HepG2 (cell line): ENCODE measurements at regions not wholly inside any gene's neighbourhood (a gene's known extent, or its start where the extent isn't known, plus 50 kb on each side); places are given as distances from the start of the nearest gene placed in this dataset.

Experiments
- ATAC-seq: fragments of 200-7000 bp; cut with Tn5 transposase; 3 replicates; pipeline ENCODE4 v1.9.1; 2020; ENCODE audit warnings: mild to moderate bottlenecking, moderate library complexity
- BruUV-seq: library from RNA; stranded (reverse); fragments of 400-500 nt; replicated peaks from 2 replicates; lab custom pipeline; 2021; lab: Mats Ljungman, UMichigan
- CTCF ChIA-PET: fragments of 300-600 bp; formaldehyde crosslinking; extraction: SDS; loops from one replicate; lab custom pipeline; 2021; ENCODE audit warnings: low total read pairs, inconsistent platforms, low intra/inter-chr PET ratio; lab: Yijun Ruan, JAX
- POLR2A ChIA-PET: fragments of 350-600 bp; sonication (Branson Sonifier 250); formaldehyde crosslinking; loops from one replicate; lab custom pipeline; 2020; ENCODE audit warnings: antibody characterized with exemption, inconsistent platforms; lab: Yijun Ruan, JAX
- DNase-seq: peaks from one replicate; pipeline ENCODE4 v3.0.0-alpha.2; 2015; ENCODE audit warnings: low spot score
- FAIRE-seq: peaks from 3 replicates; lab custom pipeline; 2011; peaks lifted over from hg19 to GRCh38; lab: Jason Lieb, UNC
- H2AFZ ChIP-seq: one replicate; pipeline ENCODE4 v1.6.1; 2011; ENCODE audit warnings: low read length, inconsistent platforms
- H3K27ac ChIP-seq: fragments of 300-600 bp; 3 replicates; pipeline ENCODE4 v1.8.0; 2011; ENCODE audit warnings: mixed run types, mild to moderate bottlenecking, mixed read lengths, low read length, inconsistent platforms; ENCODE audit not compliant: insufficient read depth; ENCODE audit errors: extremely low read length
- H3K27me3 ChIP-seq, 2 experiments: fragments of 200-600 bp in 1 of 2; 2 replicates in 1 of 2; 3 replicates in 1 of 2; pipeline versions ENCODE4 v1.6.0 to v1.8.0; 2011; ENCODE audit warnings: low read length in 2 of 2, mild to moderate bottlenecking in 2 of 2, moderate library complexity in 2 of 2, inconsistent platforms in 1 of 2; ENCODE audit not compliant: insufficient read depth in 2 of 2, control insufficient read depth in 1 of 2
- H3K36me3 ChIP-seq, 2 experiments: fragments of 200-600 bp in 1 of 2; replicated peaks in 1 of 2; 2 replicates in 1 of 2; 3 replicates in 1 of 2; pipeline versions ENCODE4 v1.5.1 to v1.8.0; 2011; ENCODE audit warnings: low read length in 2 of 2, inconsistent platforms in 1 of 2; ENCODE audit not compliant: insufficient read depth in 2 of 2, control insufficient read depth in 1 of 2
- H3K4me1 ChIP-seq: 2 replicates; pipeline ENCODE4 v1.5.1; 2012; ENCODE audit warnings: low read length, inconsistent platforms; ENCODE audit not compliant: insufficient read depth
- H3K4me2 ChIP-seq: 2 replicates; pipeline ENCODE4 v1.6.0; 2011; ENCODE audit warnings: low read depth, low read length, inconsistent platforms
- H3K4me3 ChIP-seq, 3 experiments: fragments of 200-600 bp in 1 of 3; sonication (generic), shearing (Covaris generic) in 1 of 3; replicated peaks in 1 of 3; 2 replicates each; pipeline ENCODE4 v1.5.1; 2011 to 2016; ENCODE audit warnings: low read length in 3 of 3, inconsistent platforms in 2 of 3, low read depth in 2 of 3, mild to moderate bottlenecking in 2 of 3, control low read depth in 1 of 3, mixed read lengths in 1 of 3; ENCODE audit not compliant: insufficient read depth in 1 of 3
- H3K79me2 ChIP-seq: one replicate; pipeline ENCODE4 v1.6.1; 2011; ENCODE audit warnings: low read length, inconsistent platforms; ENCODE audit not compliant: insufficient read depth
- H3K9ac ChIP-seq: 2 replicates; pipeline ENCODE4 v1.6.0; 2011; ENCODE audit warnings: mild to moderate bottlenecking, low read depth, low read length, inconsistent platforms; ENCODE audit not compliant: insufficient read depth
- H3K9me3 ChIP-seq: 2 replicates; pipeline ENCODE4 v1.5.1; 2012; ENCODE audit warnings: mild to moderate bottlenecking, low read length
- H4K20me1 ChIP-seq: 2 replicates; pipeline ENCODE4 v1.6.0; 2011; ENCODE audit warnings: inconsistent platforms, mild to moderate bottlenecking, low read length, moderate library complexity; ENCODE audit not compliant: insufficient read depth
- AKAP8 ChIP-seq: sonication (generic); formaldehyde crosslinking; IDR thresholded peaks from 2 replicates; pipeline ENCODE4 v1.5.1; 2020; ENCODE audit warnings: mild to moderate bottlenecking, missing genetic modification reagents
- DNMT3B ChIP-seq: conservative IDR thresholded peaks from 2 replicates; pipeline ENCODE4 v1.6.1; 2016; ENCODE audit warnings: missing biosample characterization, control low read depth
- HNRNPK ChIP-seq: fragments of 200-400 bp; formaldehyde crosslinking; IDR thresholded peaks from 2 replicates; pipeline ENCODE4 v1.6.1; 2018; ENCODE audit warnings: low read length, low read depth, moderate library complexity, mild to moderate bottlenecking; ENCODE audit not compliant: poor library complexity, severe bottlenecking
- TARDBP ChIP-seq: sonication (generic); formaldehyde crosslinking; IDR thresholded peaks from 2 replicates; pipeline ENCODE4 v1.8.0; 2022; ENCODE audit warnings: mild to moderate bottlenecking, missing genetic modification reagents
- ZNF251 ChIP-seq: sonication (generic); formaldehyde crosslinking; IDR thresholded peaks from 2 replicates; pipeline ENCODE4 v1.9.0; 2021; ENCODE audit warnings: mild to moderate bottlenecking, missing genetic modification reagents
- ZNF790 ChIP-seq: sonication (generic); formaldehyde crosslinking; IDR thresholded peaks from 2 replicates; pipeline ENCODE4 v1.8.0; 2022; ENCODE audit warnings: missing genetic modification reagents, mild to moderate bottlenecking, borderline replicate concordance
- WGBS: methylation state at CpG from one replicate; pipeline ENCODE4 v1.1.6; 2017; ENCODE audit warnings: low lambda C conversion rate; 5-methylcytosine and 5-hydroxymethylcytosine counted together
- in situ Hi-C: cut with HindIII; loops from 2 replicates; pipeline ENCODE4 v1.10.0; 2017; ENCODE audit warnings: low pct_unique_long_range_greater_than_20kb; ENCODE audit not compliant: extremely low pct_ligation_motif_present
- intact Hi-C: fragments of 100-400 bp; cut with micrococcal nuclease; formaldehyde crosslinking; loops from one replicate; pipeline ENCODE4 v1.10.0; 2022; ENCODE audit not compliant: unreplicated experiment
- TF ChIP-seq, protein P1 (sequence below): fragments of 450-650 bp; IDR thresholded peaks from 2 replicates; pipeline ENCODE4 v1.6.1; 2017; ENCODE audit warnings: mild to moderate bottlenecking
- TF ChIP-seq, protein P2 (sequence below): sonication (generic); formaldehyde crosslinking; IDR thresholded peaks from 2 replicates; pipeline ENCODE4 v1.5.1; 2020; ENCODE audit warnings: mild to moderate bottlenecking, missing genetic modification reagents, borderline replicate concordance

DNA sequence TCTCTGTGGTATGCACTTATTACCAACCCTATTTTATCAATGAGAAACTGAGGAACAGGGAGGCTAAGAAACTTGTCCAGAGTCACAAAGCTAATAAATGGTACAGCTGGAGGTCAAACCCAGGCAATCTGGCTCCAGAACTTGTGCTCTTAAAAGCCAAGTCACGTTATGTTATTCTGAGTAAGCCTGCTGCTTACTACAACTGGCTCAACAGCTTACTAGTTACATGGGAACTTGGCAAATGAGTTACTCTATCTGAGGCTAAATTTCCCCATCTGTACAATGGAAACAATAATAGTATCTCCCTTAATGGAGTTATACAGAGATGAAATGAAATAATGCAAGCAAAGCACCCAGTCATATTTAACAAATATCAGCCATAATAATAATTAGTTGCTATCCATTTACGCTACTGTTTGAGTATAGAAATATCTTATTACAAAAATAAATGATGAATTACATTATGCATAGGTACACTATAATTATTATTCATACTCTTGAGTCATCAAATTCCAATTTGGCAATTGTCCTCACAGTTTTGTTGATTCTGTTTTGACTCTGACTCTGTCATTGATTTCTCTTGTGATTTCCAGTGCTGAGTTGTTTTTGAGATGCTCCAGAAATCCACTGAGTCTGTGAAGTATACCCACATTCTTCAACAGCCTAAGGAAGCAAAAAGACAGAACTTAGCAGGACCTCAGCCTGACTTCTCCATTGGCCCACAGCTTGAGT lies 112.2 kb downstream of the TBX5 start:
- no peak overlapping the region for H3K4me3 ChIP-seq
- ATAC-seq (no peak), DNase-seq (no peak), FAIRE-seq (no peak)
- in situ Hi-C loops, result no loop called here
- no peaks in the 10 kb centered on the region for H3K36me3 ChIP-seq
- 2% methylated on average over 2 of the region's 2 CpGs for WGBS
- ChIA-PET POLR2A (no interaction called here), CTCF (no interaction called here)
- BruUV-seq, result no TSS peak
- no peaks in the 10 kb centered on the region for H3K4me1 ChIP-seq
- H3K79me2 ChIP-seq, result no peaks in the 10 kb centered on the region
- TF ChIP-seq ZNF790 (CRISPR knock-in tag) (no peak), DNMT3B (no peak), TARDBP (CRISPR knock-in tag) (no peak), AKAP8 (CRISPR knock-in tag) (no peak), ZNF251 (CRISPR knock-in tag) (no peak), HNRNPK (no peak)
- TF ChIP-seq, protein P1, sequence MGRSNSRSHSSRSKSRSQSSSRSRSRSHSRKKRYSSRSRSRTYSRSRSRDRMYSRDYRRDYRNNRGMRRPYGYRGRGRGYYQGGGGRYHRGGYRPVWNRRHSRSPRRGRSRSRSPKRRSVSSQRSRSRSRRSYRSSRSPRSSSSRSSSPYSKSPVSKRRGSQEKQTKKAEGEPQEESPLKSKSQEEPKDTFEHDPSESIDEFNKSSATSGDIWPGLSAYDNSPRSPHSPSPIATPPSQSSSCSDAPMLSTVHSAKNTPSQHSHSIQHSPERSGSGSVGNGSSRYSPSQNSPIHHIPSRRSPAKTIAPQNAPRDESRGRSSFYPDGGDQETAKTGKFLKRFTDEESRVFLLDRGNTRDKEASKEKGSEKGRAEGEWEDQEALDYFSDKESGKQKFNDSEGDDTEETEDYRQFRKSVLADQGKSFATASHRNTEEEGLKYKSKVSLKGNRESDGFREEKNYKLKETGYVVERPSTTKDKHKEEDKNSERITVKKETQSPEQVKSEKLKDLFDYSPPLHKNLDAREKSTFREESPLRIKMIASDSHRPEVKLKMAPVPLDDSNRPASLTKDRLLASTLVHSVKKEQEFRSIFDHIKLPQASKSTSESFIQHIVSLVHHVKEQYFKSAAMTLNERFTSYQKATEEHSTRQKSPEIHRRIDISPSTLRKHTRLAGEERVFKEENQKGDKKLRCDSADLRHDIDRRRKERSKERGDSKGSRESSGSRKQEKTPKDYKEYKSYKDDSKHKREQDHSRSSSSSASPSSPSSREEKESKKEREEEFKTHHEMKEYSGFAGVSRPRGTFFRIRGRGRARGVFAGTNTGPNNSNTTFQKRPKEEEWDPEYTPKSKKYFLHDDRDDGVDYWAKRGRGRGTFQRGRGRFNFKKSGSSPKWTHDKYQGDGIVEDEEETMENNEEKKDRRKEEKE, result no peak
- TF ChIP-seq, protein P2, sequence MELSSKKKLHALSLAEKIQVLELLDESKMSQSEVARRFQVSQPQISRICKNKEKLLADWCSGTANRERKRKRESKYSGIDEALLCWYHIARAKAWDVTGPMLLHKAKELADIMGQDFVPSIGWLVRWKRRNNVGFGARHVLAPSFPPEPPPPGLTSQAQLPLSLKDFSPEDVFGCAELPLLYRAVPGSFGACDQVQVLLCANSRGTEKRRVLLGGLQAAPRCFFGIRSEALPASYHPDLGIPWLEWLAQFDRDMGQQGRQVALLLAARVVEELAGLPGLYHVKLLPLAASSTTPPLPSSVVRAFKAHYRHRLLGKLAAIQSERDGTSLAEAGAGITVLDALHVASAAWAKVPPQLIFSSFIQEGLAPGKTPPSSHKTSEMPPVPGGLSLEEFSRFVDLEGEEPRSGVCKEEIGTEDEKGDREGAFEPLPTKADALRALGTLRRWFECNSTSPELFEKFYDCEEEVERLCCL (CRISPR knock-in tag), result no peak
- H2AFZ ChIP-seq, result no peak overlapping the region
- H3K27me3 ChIP-seq, result no peaks in the 10 kb centered on the region
- no peaks in the 10 kb centered on the region for H3K9me3 ChIP-seq
- H4K20me1 ChIP-seq, result no peaks in the 10 kb centered on the region
- intact Hi-C loops, result no loop called here
- H3K4me2 ChIP-seq, result no peak overlapping the region
- no peak overlapping the region for H3K27ac ChIP-seq
- no peak overlapping the region for H3K9ac ChIP-seq
